Mesenchymal stem cell (in vitro differentiated cells and primary cell): ENCODE measurements at regions not wholly inside any gene's neighbourhood (a gene's known extent, or its start where the extent isn't known, plus 50 kb on each side); places are given as distances from the start of the nearest gene placed in this dataset.

Experiments
- DNase-seq: peaks from one replicate; pipeline ENCODE4 v3.0.0-alpha.2; 2013
- H2AFZ ChIP-seq: one replicate; pipeline ENCODE4 v1.6.1; 2013; ENCODE audit warnings: low read depth, mild to moderate bottlenecking, control low read depth, inconsistent platforms, low read length, moderate library complexity
- H2AK5ac ChIP-seq: 2 replicates; pipeline ENCODE4 v1.6.1; 2013; ENCODE audit warnings: low read length, moderate library complexity, mild to moderate bottlenecking, inconsistent platforms; ENCODE audit not compliant: severe bottlenecking
- H2BK120ac ChIP-seq: one replicate; pipeline ENCODE4 v1.6.1; 2013; ENCODE audit warnings: low read depth, mild to moderate bottlenecking, inconsistent platforms, low read length, moderate library complexity
- H2BK12ac ChIP-seq, 2 experiments: one replicate each; pipeline ENCODE4 v1.6.1; 2013; ENCODE audit warnings: inconsistent platforms in 2 of 2, low read length in 2 of 2, mild to moderate bottlenecking in 2 of 2, moderate library complexity in 2 of 2, control low read depth in 1 of 2
- H2BK15ac ChIP-seq: one replicate; pipeline ENCODE4 v1.6.1; 2013; ENCODE audit warnings: mild to moderate bottlenecking, low read depth, inconsistent platforms; ENCODE audit not compliant: poor library complexity, severe bottlenecking
- H2BK5ac ChIP-seq: 2 replicates; pipeline ENCODE4 v1.6.1; 2013; ENCODE audit warnings: low read depth, mild to moderate bottlenecking, low read length, control low read depth, inconsistent platforms; ENCODE audit not compliant: poor library complexity, severe bottlenecking
- H3K14ac ChIP-seq, 2 experiments: one replicate each; pipeline ENCODE4 v1.6.1; 2013; ENCODE audit warnings: inconsistent platforms in 2 of 2, low read length in 2 of 2, control low read depth in 1 of 2, mild to moderate bottlenecking in 1 of 2, moderate library complexity in 1 of 2
- H3K18ac ChIP-seq, 2 experiments: one replicate each; pipeline ENCODE4 v1.6.1; 2013; ENCODE audit warnings: inconsistent platforms in 2 of 2, low read length in 2 of 2, control low read depth in 1 of 2, low read depth in 1 of 2, mild to moderate bottlenecking in 1 of 2
- H3K23ac ChIP-seq, 2 experiments: one replicate each; pipeline ENCODE4 v1.6.1; 2013; ENCODE audit warnings: inconsistent platforms in 2 of 2, low read length in 2 of 2, mild to moderate bottlenecking in 2 of 2, moderate library complexity in 2 of 2, control low read depth in 1 of 2
- H3K27ac ChIP-seq: 2 replicates; pipeline ENCODE4 v1.5.1; 2013; ENCODE audit warnings: mild to moderate bottlenecking, moderate library complexity, low read length, control low read depth, inconsistent platforms; ENCODE audit not compliant: poor library complexity, severe bottlenecking
- H3K27me3 ChIP-seq, 2 experiments: 2 replicates each; pipeline versions ENCODE4 v1.6.1 to v1.7.0; 2013; ENCODE audit warnings: low read length in 2 of 2, mild to moderate bottlenecking in 2 of 2, moderate library complexity in 2 of 2, control low read depth in 1 of 2, inconsistent platforms in 1 of 2; ENCODE audit not compliant: control insufficient read depth in 1 of 2, insufficient read depth in 1 of 2
- H3K36me3 ChIP-seq, 2 experiments: 2 replicates each; pipeline versions ENCODE4 v1.6.1 to v1.7.0; 2013; ENCODE audit warnings: low read length in 2 of 2, control low read depth in 1 of 2, inconsistent platforms in 1 of 2, low read depth in 1 of 2, mild to moderate bottlenecking in 1 of 2; ENCODE audit not compliant: insufficient read depth in 2 of 2, control insufficient read depth in 1 of 2
- H3K4ac ChIP-seq, 2 experiments: one replicate each; pipeline ENCODE4 v1.6.1; 2013; ENCODE audit warnings: inconsistent platforms in 2 of 2, low read length in 2 of 2, mild to moderate bottlenecking in 2 of 2, moderate library complexity in 2 of 2, control low read depth in 1 of 2, low read depth in 1 of 2
- H3K4me1 ChIP-seq: 2 replicates; pipeline ENCODE4 v1.6.1; 2013; ENCODE audit warnings: low read depth, low read length, control low read depth; ENCODE audit not compliant: control insufficient read depth, insufficient read depth
- H3K4me2 ChIP-seq: 2 replicates; pipeline ENCODE4 v1.6.1; 2013; ENCODE audit warnings: low read length, mild to moderate bottlenecking, inconsistent platforms; ENCODE audit not compliant: poor library complexity, severe bottlenecking
- H3K4me3 ChIP-seq, 2 experiments: 2 replicates each; pipeline versions ENCODE4 v1.5.1 to v1.7.0; 2013; ENCODE audit warnings: low read length in 2 of 2, mild to moderate bottlenecking in 2 of 2, control low read depth in 1 of 2, low read depth in 1 of 2; ENCODE audit not compliant: insufficient read depth in 1 of 2
- H3K79me1 ChIP-seq: replicated peaks from 2 replicates; pipeline ENCODE4 v1.6.1; 2013; ENCODE audit warnings: mild to moderate bottlenecking, control low read depth, low read length, inconsistent platforms; ENCODE audit not compliant: poor library complexity, severe bottlenecking
- H3K9ac ChIP-seq: 2 replicates; pipeline ENCODE4 v1.7.0; 2013; ENCODE audit warnings: mild to moderate bottlenecking, low read length, moderate library complexity
- H3K9me3 ChIP-seq: 2 replicates; pipeline ENCODE4 v1.7.0; 2013; ENCODE audit warnings: mild to moderate bottlenecking, low read length; ENCODE audit not compliant: control insufficient read depth
- H4K8ac ChIP-seq: one replicate; pipeline ENCODE4 v1.6.1; 2013; ENCODE audit warnings: inconsistent platforms, mild to moderate bottlenecking, low read length, moderate library complexity
- H4K91ac ChIP-seq: one replicate; pipeline ENCODE4 v1.6.1; 2013; ENCODE audit warnings: mild to moderate bottlenecking, low read length, inconsistent platforms
- WGBS: methylation state at CpG from one replicate; pipeline ENCODE4 v1.1.7; 2013; ENCODE audit warnings: mixed read lengths; 5-methylcytosine and 5-hydroxymethylcytosine counted together

DNA sequence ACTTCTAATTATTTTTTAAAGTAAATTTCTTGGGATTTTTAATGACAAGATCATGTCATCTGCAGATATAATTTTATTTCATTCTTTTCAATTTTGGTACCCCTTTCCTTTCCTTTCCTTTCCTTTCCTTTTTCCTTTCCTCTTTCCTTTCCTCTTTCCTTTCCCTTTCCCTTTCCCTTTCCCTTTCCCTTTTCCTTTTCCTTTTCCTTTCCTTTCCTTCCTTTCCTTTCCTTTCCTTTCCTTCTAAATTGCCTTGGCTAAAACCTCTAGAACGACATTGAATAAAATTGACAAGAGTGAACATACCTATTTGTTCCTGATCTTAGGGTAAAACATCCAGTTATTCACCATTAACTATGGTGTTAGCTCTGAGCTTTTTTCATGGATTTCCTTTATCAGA, 334.1 kb downstream of the NDFIP2 start:
- Histone ChIP-seq H3K4ac (no peak overlapping the region), H3K9ac (no peak overlapping the region), H3K23ac (no peak overlapping the region), H3K27me3 (no peaks in the 10 kb centered on the region), H3K4me3 (no peak overlapping the region), H2AK5ac (no peak overlapping the region), H3K9me3 (no peaks in the 10 kb centered on the region), H3K18ac (no peak overlapping the region), H4K91ac (no peak overlapping the region), H3K4me2 (no peak overlapping the region), H2BK5ac (no peak overlapping the region), H4K8ac (no peak overlapping the region), H3K14ac (no peak overlapping the region), H2BK120ac (no peak overlapping the region), H2BK12ac (no peak overlapping the region), H3K79me1 (no peaks in the 10 kb centered on the region), H3K4me1 (peaks cover under 1% of the 10 kb centered on the region), H3K27ac (no peak overlapping the region), H2AFZ (no peak overlapping the region), H3K36me3 (no peaks in the 10 kb centered on the region), H2BK15ac (no peak overlapping the region)
- no peak for DNase-seq
- 100% methylated on average over 1 of the region's 1 CpG for WGBS

DNA sequence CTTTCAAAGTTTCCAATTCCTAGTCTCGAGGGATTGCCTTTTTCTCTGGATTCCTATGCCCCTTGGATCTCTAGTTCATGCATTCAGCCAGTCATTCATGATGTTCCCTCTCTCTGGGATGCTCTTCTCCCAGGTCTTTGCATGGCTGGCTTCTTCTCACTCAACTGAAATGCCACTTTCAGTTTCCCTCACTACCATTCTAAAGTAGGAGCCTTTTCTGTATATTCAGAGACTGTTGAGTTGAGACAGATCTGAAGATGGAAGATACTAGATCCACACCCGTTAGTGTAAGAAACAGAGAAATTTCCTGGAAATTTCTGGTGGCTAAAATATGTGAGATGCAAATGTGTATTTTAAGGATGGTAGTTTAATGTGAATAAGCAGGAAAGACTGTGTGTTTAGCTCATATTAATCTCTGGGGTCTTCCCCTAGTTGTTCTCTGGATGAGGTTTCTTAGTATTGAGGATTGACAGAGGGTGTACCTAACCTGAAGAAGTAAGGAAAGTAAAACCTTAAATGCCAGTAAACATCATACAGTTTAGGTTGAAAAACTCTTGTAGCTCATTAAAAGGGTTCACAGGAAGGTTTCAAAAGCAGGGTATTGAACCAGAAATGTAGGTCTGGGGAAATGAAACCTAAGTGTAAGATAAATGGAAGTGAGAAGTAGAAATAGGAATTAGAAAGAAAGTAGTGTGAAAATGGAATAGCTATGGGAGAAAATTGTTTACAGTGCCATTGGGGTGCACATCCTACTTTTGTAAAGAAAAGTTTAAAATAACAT, 331.3 kb downstream of the NDFIP2 start:
- H2BK120ac ChIP-seq = no peak overlapping the region
- no peak overlapping the region for H3K4ac ChIP-seq
- H3K27ac ChIP-seq = no peak overlapping the region
- H3K14ac ChIP-seq = no peak overlapping the region
- no peaks in the 10 kb centered on the region for H3K79me1 ChIP-seq
- no peak overlapping the region for H4K8ac ChIP-seq
- no peak overlapping the region for H2BK5ac ChIP-seq
- H2BK12ac ChIP-seq = no peak overlapping the region
- H3K4me3 ChIP-seq = no peak overlapping the region
- no peak overlapping the region for H3K18ac ChIP-seq
- H3K27me3 ChIP-seq = no peaks in the 10 kb centered on the region
- no peak overlapping the region for H3K23ac ChIP-seq
- no peak overlapping the region for H2BK15ac ChIP-seq
- H3K9ac ChIP-seq = no peak overlapping the region
- DNase-seq = no peak
- H2AFZ ChIP-seq = no peak overlapping the region
- no peak overlapping the region for H3K4me2 ChIP-seq
- WGBS = 99% methylated on average over 2 of the region's 2 CpGs
- H4K91ac ChIP-seq = no peak overlapping the region
- peak overlapping the region; percentile 66 for H2AK5ac ChIP-seq
- no peaks in the 10 kb centered on the region for H3K36me3 ChIP-seq
- peaks cover 13% of the 10 kb centered on the region for H3K4me1 ChIP-seq
- no peaks in the 10 kb centered on the region for H3K9me3 ChIP-seq

DNA sequence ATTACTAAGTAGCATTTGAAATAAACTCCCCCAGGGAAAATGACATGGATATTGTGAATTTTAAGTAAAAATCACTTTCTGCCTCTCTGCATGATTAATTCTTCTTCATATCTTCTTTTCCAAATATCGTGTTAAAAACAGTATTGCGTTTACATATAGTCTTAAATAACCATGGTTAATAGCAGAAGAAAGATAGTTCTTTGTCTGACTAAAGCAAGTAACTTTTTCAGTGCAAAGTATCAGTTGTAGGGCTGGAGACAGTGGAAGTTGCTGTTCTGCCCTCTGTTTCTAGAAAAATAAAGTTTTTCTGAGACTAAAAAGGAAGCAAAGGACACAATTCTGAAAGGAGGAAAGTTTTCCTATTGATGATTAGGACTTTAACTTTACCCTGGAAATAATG, 330.2 kb downstream of the NDFIP2 start:
- H3K9ac ChIP-seq = no peak overlapping the region
- H3K27me3 ChIP-seq = no peaks in the 10 kb centered on the region
- no peak overlapping the region for H2BK15ac ChIP-seq
- no peak for DNase-seq
- H4K91ac ChIP-seq = no peak overlapping the region
- H3K18ac ChIP-seq = no peak overlapping the region
- peaks cover 15% of the 10 kb centered on the region for H3K4me1 ChIP-seq
- no peak overlapping the region for H3K14ac ChIP-seq
- no peak overlapping the region for H3K4ac ChIP-seq
- no peaks in the 10 kb centered on the region for H3K9me3 ChIP-seq
- H2AK5ac ChIP-seq = no peak overlapping the region
- H3K4me3 ChIP-seq = no peak overlapping the region
- no peak overlapping the region for H2BK12ac ChIP-seq
- no peak overlapping the region for H4K8ac ChIP-seq
- no peak overlapping the region for H2AFZ ChIP-seq
- no peak overlapping the region for H2BK120ac ChIP-seq
- H3K27ac ChIP-seq = peak overlapping the region; percentile 65
- WGBS = no CpG with 5 or more reads among the region's 2 CpGs
- no peak overlapping the region for H3K4me2 ChIP-seq
- H3K79me1 ChIP-seq = no peaks in the 10 kb centered on the region
- no peaks in the 10 kb centered on the region for H3K36me3 ChIP-seq
- H3K23ac ChIP-seq = no peak overlapping the region
- H2BK5ac ChIP-seq = no peak overlapping the region

DNA sequence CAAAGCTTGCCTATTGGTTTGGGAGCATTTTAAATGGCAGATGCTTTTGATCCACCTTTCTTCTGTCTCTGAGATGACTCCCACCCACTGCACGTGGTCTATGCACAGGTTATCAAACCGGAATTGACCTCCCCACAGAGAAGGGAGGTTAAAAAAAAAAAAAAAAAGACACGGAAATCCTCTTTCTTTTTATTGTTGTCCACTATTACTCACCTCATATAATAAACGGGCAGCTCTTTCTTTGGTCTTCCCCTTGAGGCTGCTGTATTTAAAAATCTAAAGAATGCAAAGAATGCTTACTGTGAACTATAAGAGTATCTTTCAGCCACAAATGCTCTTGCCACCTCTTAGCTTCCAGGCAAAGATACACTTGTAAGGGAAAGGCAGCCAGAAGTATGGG, 329.7 kb downstream of the NDFIP2 start:
- H3K18ac ChIP-seq = no peak overlapping the region
- 0% methylated on average over 2 of the region's 4 CpGs for WGBS

More for the DNA sequence above, 329.7 kb downstream of the NDFIP2 start:
- H3K27ac ChIP-seq = peak overlapping the region; percentile 77
- H3K9me3 ChIP-seq = no peaks in the 10 kb centered on the region
- H3K36me3 ChIP-seq = no peaks in the 10 kb centered on the region
- no peak overlapping the region for H2BK5ac ChIP-seq
- H4K91ac ChIP-seq = no peak overlapping the region
- no peak overlapping the region for H2BK12ac ChIP-seq
- no peaks in the 10 kb centered on the region for H3K79me1 ChIP-seq
- no peak overlapping the region for H3K14ac ChIP-seq
- no peak overlapping the region for H3K4ac ChIP-seq
- H2BK15ac ChIP-seq = no peak overlapping the region
- no peak overlapping the region for H4K8ac ChIP-seq
- no peak overlapping the region for H3K23ac ChIP-seq
- peak overlapping the region; percentile 33 for H3K4me2 ChIP-seq
- peaks cover 15% of the 10 kb centered on the region for H3K4me1 ChIP-seq
- no peak overlapping the region for H3K4me3 ChIP-seq
- DNase-seq = peak; percentile 30
- no peak overlapping the region for H3K9ac ChIP-seq
- no peaks in the 10 kb centered on the region for H3K27me3 ChIP-seq
- H2BK120ac ChIP-seq = no peak overlapping the region
- peak overlapping the region; percentile 57 for H2AK5ac ChIP-seq
- no peak overlapping the region for H2AFZ ChIP-seq
